GM21381 (cell line): ENCODE measurements at regions not wholly inside any gene's neighbourhood (a gene's known extent, or its start where the extent isn't known, plus 50 kb on each side); places are given as distances from the start of the nearest gene placed in this dataset.

Experiments
- ATAC-seq: cut with Tn5 transposase; IDR thresholded peaks from one replicate; pipeline ENCODE4 v1.9.1; 2021; ENCODE audit warnings: mild to moderate bottlenecking, moderate library complexity; ENCODE audit not compliant: unreplicated experiment

- no peak for ATAC-seq
These were observed 64.7 kb upstream of the MYRIP start for GRCh38 chr3:39744746-39745145.

- ATAC-seq, result no peak
These were observed 61.4 kb upstream of the MYRIP start for GRCh38 chr3:39748002-39748401.

DNA sequence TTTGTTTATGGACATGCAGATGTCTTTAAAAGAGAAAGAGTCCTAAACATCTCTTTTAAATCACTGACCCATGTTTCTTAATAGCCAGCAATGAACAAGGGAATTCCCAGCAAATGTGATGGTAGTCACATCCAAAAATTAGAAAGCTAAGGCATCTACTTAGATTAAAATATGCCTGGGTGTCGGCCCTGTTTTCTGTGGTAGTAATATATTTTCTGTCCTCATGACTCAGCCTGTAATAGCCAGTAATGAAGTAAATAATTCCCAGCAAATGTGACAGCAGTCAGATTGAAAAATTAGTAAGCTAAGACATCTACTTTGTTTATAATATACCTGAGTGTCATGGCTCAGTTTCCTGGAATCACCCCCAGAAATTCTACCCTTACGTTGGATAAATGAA lies 60.6 kb upstream of the MYRIP start:
- ATAC-seq, result no peak

- no peak for ATAC-seq
These were observed 58.7 kb upstream of the MYRIP start for GRCh38 chr3:39750712-39751111.

DNA sequence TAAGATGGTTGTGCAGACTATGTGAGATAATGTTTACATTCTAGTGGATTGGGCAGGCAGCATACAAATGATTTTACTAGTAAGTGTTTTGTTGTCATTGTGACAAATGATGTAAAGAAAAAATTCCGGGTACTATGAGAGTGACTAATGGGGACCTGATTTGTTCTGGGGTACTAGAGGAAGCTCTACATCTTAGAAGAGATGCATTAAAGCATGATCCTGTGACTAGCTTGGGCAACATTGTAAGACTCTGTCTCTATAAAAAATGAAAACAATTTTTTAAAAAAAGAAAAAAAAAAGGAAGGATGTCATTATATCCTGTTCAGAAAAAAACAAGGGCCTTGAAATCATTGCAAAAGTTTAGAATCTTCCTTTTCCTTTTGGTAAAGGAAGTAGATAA lies 58.1 kb upstream of the MYRIP start:
- ATAC-seq, result no peak

DNA sequence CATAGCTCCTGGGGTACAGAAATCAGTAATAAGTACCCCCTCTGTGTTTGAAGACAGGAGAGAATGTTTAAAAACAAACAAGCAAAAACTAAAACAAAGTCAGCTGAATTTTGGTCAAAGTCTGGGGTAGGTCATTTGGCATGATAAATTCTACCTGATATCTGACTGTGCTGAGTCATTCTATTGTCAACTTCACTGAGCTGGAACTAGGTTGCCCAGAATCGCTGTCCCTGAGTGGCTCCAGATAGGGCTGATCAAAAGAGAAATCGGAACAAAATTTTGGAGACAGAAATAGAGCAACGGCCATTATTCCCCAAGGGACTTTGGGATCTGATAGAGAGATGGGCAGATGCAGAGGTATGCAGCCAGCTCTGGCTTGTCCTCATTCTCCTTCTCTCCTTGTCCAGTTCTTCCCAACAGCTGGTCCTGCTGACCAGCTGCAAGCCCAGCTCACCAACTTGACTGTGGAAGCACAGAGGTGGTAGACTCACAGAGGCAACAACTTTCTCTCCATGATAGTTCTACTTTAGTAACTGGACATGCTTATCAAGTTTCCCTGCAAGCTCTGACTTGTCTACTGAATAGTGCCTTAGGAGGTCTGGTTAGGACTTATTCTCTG lies 57.3 kb upstream of the MYRIP start:
- no peak for ATAC-seq

GRCh38 chr3:39752751-39753150 lies 56.7 kb upstream of the MYRIP start:
- ATAC-seq, result no peak

DNA sequence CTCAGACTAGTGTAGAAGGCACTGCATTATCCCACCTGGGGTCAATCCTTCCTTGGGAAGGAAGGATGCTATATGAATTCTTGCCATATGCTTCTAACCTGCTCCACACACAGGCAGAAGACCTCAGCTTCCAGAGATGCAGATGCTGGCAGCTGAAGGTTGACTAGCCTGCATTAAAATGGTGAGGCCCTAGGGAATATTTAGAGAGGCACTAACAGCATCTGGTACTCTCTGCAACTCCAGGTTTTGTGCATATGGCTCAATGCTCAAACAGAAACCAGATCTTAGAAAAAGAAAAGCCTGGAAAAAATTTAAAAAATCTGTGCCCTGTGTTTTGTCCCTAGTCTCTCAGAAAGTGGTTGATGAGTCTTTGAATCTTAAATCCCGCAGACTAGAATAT lies 56.0 kb upstream of the MYRIP start:
- no peak for ATAC-seq

DNA sequence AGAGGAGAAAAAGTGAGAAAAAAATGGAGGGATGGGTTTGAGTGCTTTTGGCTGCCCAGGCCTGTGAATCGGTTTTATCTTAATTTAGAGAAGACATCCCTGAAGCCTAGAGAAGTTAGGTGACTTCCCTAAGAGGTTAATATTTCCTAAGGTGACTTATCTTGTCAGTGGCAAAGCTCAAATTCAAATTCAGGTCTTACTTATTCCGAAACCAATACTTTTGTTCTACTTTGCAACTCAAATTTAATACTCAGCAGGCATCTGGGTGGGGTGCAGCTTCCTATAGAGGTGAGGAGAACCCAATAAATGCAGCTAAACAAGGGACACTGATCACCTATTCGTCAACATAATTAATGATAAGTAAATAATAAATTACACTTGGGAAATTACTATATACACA lies 54.9 kb upstream of the MYRIP start:
- peak; percentile 62 for ATAC-seq

DNA sequence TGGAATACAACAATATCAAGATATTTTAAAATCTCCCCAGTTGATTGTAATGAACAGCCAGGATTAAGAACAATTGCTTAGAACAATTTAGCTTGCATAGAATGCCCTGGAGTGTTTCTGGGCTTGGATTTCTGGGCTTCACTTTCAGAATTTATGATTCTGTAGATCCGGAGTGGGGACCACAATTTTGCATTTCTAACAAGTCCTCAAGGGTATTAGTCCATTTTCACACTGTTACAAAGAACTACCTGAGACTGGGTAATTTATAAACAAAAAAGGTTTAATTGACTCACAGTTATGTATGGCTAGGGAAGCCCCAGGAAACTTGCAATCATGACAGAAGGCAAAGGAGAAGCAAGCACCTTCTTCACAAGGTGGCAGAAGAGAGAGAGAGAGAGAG lies 54.3 kb upstream of the MYRIP start:
- ATAC-seq, result no peak

DNA sequence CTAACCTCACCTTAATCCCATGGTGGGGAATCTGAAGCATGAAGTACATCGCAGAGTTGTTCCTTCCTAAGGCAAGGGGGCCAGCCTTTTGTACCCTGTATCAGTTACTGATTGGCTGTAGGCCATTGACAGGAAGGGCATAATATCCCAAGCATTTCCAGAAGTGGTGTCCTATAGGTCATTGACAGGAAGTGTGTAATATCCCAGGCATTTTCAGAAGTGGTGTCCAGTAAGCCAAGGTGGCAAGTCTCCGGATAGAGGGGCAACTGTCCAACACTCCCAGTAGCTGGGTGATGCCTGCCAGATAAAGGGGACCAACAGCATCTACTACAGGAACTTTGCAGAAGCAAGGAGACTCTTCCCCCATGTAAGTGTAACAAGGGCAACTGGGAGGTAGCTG lies 52.1 kb upstream of the MYRIP start:
- ATAC-seq, result no peak
